GM19023 (cell line): ENCODE measurements at regions not wholly inside any gene's neighbourhood (a gene's known extent, or its start where the extent isn't known, plus 50 kb on each side); places are given as distances from the start of the nearest gene placed in this dataset.
"Not testable (repeated sequence)": the region's sequence is repeated elsewhere in the genome, so short reads cannot be mapped to it uniquely, and the experiment has no call there.

ENCODE experiments used
- ATAC-seq: cut with Tn5 transposase; IDR thresholded peaks from one replicate; pipeline ENCODE4 v1.9.1; 2021; ENCODE audit warnings: mild to moderate bottlenecking, moderate library complexity; ENCODE audit not compliant: unreplicated experiment

GRCh38 chr6:20263059-20263458 lies 50.8 kb upstream of the MBOAT1 start:
- no peak for ATAC-seq

GRCh38 chr6:20265842-20266241 lies 53.6 kb upstream of the MBOAT1 start:
- ATAC-seq: no peak

- peak; percentile 45 for ATAC-seq
Measured at GRCh38 chr6:20266851-20267608, 54.8 kb upstream of the MBOAT1 start.

- ATAC-seq: no peak
Measured at GRCh38 chr6:20269181-20269580, 56.9 kb upstream of the MBOAT1 start.

GRCh38 chr6:20271818-20272217 lies 59.5 kb upstream of the MBOAT1 start:
- ATAC-seq: no peak

- ATAC-seq: no peak
Measured at GRCh38 chr6:20274137-20274536, 61.9 kb upstream of the MBOAT1 start.

GRCh38 chr6:20275837-20276236 lies 63.6 kb upstream of the MBOAT1 start:
- ATAC-seq: not testable (repeated sequence)

- ATAC-seq: not testable (repeated sequence)
Measured at GRCh38 chr6:20277724-20278123, 65.5 kb upstream of the MBOAT1 start.

GRCh38 chr6:20279051-20279450 lies 66.8 kb upstream of the MBOAT1 start:
- ATAC-seq: no peak

GRCh38 chr6:20279608-20280287 lies 67.5 kb upstream of the MBOAT1 start:
- ATAC-seq: no peak

GRCh38 chr6:20280288-20280621 lies 68.0 kb upstream of the MBOAT1 start:
- no peak for ATAC-seq

- no peak for ATAC-seq
Measured at GRCh38 chr6:20284672-20285071, 72.4 kb upstream of the MBOAT1 start.

GRCh38 chr6:20286968-20287565 lies 74.8 kb upstream of the MBOAT1 start:
- no peak for ATAC-seq

GRCh38 chr6:20291764-20292580 lies 79.7 kb upstream of the MBOAT1 start:
- ATAC-seq: peak; percentile 83

GRCh38 chr6:20292905-20293304 lies 80.6 kb upstream of the MBOAT1 start:
- no peak for ATAC-seq

- no peak for ATAC-seq
Measured at GRCh38 chr6:20301256-20301655, 89.0 kb upstream of the MBOAT1 start.

- ATAC-seq: no peak
Measured at GRCh38 chr6:20302168-20302567, 89.9 kb upstream of the MBOAT1 start.

- ATAC-seq: no peak
Measured at GRCh38 chr6:20302702-20303251, 90.5 kb upstream of the MBOAT1 start.

GRCh38 chr6:20306491-20306890 lies 94.2 kb upstream of the MBOAT1 start:
- no peak for ATAC-seq

GRCh38 chr6:20309186-20309585 lies 92.5 kb upstream of the E2F3 start:
- no peak for ATAC-seq

GRCh38 chr6:20310185-20310584 lies 91.5 kb upstream of the E2F3 start:
- ATAC-seq: no peak
